Heart left ventricle (tissue), 16 donors: ENCODE measurements at regions not wholly inside any gene's neighbourhood (a gene's known extent, or its start where the extent isn't known, plus 50 kb on each side); places are given as distances from the start of the nearest gene placed in this dataset.

Experiments
- ATAC-seq, 4 donors: fragments of 200-7000 bp; cut with Tn5 transposase; one replicate each; pipeline ENCODE4 v1.9.1; 2020 to 2022; ENCODE audit warnings: moderate library complexity in 4 of 4, mild to moderate bottlenecking in 3 of 4, moderate number of reproducible peaks in 1 of 4
- DNase-seq, 5 donors: peaks; one replicate each; pipeline ENCODE4 v3.0.0-alpha.2; 2020
- H3K27ac ChIP-seq, 12 donors: fragments of 200-600 bp; sonication (generic) in 4 of 12; one replicate each; pipeline versions ENCODE4 v1.5.0 to v1.8.0; 2016 to 2022; ENCODE audit warnings: mild to moderate bottlenecking in 2 of 12
- H3K27me3 ChIP-seq, 9 donors: fragments of 200-600 bp; sonication (generic) in 2 of 9; one replicate each; pipeline versions ENCODE4 v1.5.1 to v1.8.0; 2016 to 2022; ENCODE audit warnings: mild to moderate bottlenecking in 3 of 9
- H3K36me3 ChIP-seq, 9 donors: fragments of 200-600 bp; sonication (generic) in 2 of 9; one replicate each; pipeline versions ENCODE4 v1.5.0 to v1.8.0; 2018 to 2022; ENCODE audit warnings: mild to moderate bottlenecking in 2 of 9
- H3K4me1 ChIP-seq, 12 donors: fragments of 200-600 bp; sonication (generic) in 4 of 12; one replicate each; pipeline versions ENCODE4 v1.5.0 to v1.8.0; 2016 to 2022; ENCODE audit warnings: mild to moderate bottlenecking in 3 of 12
- H3K4me3 ChIP-seq, 12 donors: fragments of 200-600 bp; sonication (generic) in 4 of 12; one replicate each; pipeline versions ENCODE4 v1.5.0 to v1.8.0; 2017 to 2022; ENCODE audit warnings: mild to moderate bottlenecking in 9 of 12, moderate library complexity in 4 of 12
- H3K9me3 ChIP-seq, 12 donors: fragments of 200-600 bp; sonication (generic) in 4 of 12; one replicate each; pipeline versions ENCODE4 v1.5.0 to v1.8.0; 2016 to 2022; ENCODE audit warnings: mild to moderate bottlenecking in 1 of 12
- CTCF ChIP-seq, 12 donors: fragments of 200-600 bp; sonication (generic) in 4 of 12; IDR thresholded peaks; one replicate each; pipeline versions ENCODE4 v1.5.0 to v1.8.0; 2018 to 2022; ENCODE audit warnings: antibody characterized with exemption in 12 of 12, mild to moderate bottlenecking in 5 of 12
- POLR2A ChIP-seq, 2 donors: fragments of 450-650 bp; IDR thresholded peaks; one replicate each; pipeline ENCODE4 v1.6.1; 2017; ENCODE audit warnings: antibody characterized with exemption in 2 of 2, mild to moderate bottlenecking in 2 of 2, moderate library complexity in 2 of 2
- whole genome bisulfite sequencing, 4 donors: extraction: QIAGEN DNeasy Blood & Tissue Kit in 2 of 4; methylation state at CpG; one replicate each; pipeline versions ENCODE4 v1.1.5 to v1.1.7; 2013 to 2018; 5-methylcytosine and 5-hydroxymethylcytosine counted together
- intact Hi-C, 10 donors: fragments of 100-400 bp; cut with DNase I; formaldehyde crosslinking; loops; one replicate each; pipeline versions ENCODE4 v1.11.1 to v1.14.2; 2022
- donor health status: ischemic (EF 13 %, LVEDD 7.1; RV severe dilation, severe dysfunction).
- donor health status: healthy with polysubstance abuse.
- donor health status: DM: no; HTN: yes; CAD: no.
- donor health status: DM: no; HTN: no; CAD: no.
- donor health status: ischemic (EF 25% LVEDD 6.9; RV normal size, moderate dysfunction).
- donor health status: ischemic (EF 25% LVEDD 5.7; RV mildly dilated, moderate dysfunction).
- donor health status: healthy.
- donor health status: DM: yes; HTN: yes; CAD: no.
- donor health status: ischemic (EF 35%, LVEDD 5.7; RV mildly dilated, moderate dysfunction).
- donor health status: nonischemic (EF 11% LVEDD 7.7; RV severe dilation, severe dysfunction).
- donor health status: DM: yes; HTN: yes; CAD: no.
- donor health status: PGD.
- donor health status: ischemic (EF 29% LVEDD 5.4; RV normal size, mild dysfunction).
- donor health status: nonischemic (EF 23%, LVEDD 6.1; RV moderate dilation, normal function).

GRCh38 chr9:82706786-82707185, 356.2 kb downstream of the RASEF start:
- ATAC-seq (no peak), DNase-seq (no peak)
- no peaks in the 10 kb centered on the region for H3K9me3 ChIP-seq
- no peaks in the 10 kb centered on the region for H3K27me3 ChIP-seq
- intact Hi-C loops, result no loop called here
- no peak for TF ChIP-seq CTCF (IDR thresholded peaks at IDR 0.05)
- no peak for TF ChIP-seq POLR2A (IDR thresholded peaks at IDR 0.05)
- 65 to 76% (median 73%) methylated on average over 5 of the region's 5 CpGs for WGBS, 4 donors
- H3K36me3 ChIP-seq, result no peaks in the 10 kb centered on the region
- H3K27ac ChIP-seq, result no peak overlapping the region
- H3K4me3 ChIP-seq, result no peak overlapping the region
- H3K4me1 ChIP-seq, result no peaks in the 10 kb centered on the region

- DNase-seq (no peak), ATAC-seq (no peak)
- no peak overlapping the region for H3K4me3 ChIP-seq
- peaks cover 0 to 15% (median 6%) of the 10 kb centered on the region in 12 donors for H3K9me3 ChIP-seq
- no peaks in the 10 kb centered on the region for H3K36me3 ChIP-seq
- no peaks in the 10 kb centered on the region for H3K4me1 ChIP-seq
- 76 to 88% (median 79%) methylated on average over 2 of the region's 2 CpGs for WGBS, 4 donors
- no peak for TF ChIP-seq POLR2A (IDR thresholded peaks at IDR 0.05)
- no peak for TF ChIP-seq CTCF (IDR thresholded peaks at IDR 0.05)
- no peaks in the 10 kb centered on the region for H3K27me3 ChIP-seq
- intact Hi-C loops, result no loop called here
- H3K27ac ChIP-seq, result no peak overlapping the region
Measured at GRCh38 chr9:82716821-82717220, 346.1 kb downstream of the RASEF start.

- TF ChIP-seq CTCF (IDR thresholded peaks at IDR 0.05), result no peak
- Histone ChIP-seq H3K4me1 (no peaks in the 10 kb centered on the region), H3K4me3 (no peak overlapping the region), H3K36me3 (no peaks in the 10 kb centered on the region), H3K27me3 (no peaks in the 10 kb centered on the region), H3K9me3 (peaks cover 0 to 6% (median 0%) of the 10 kb centered on the region in 12 donors), H3K27ac (no peak overlapping the region)
- no peak for ATAC-seq
- intact Hi-C loops, result loop anchor here in 1 of 10 donors (5.0 kb wide), 1 partner anchor 253 kb away; no protein-coding TSS in a partner anchor
- WGBS, 4 donors, result 25 to 36% (median 30%) methylated on average over 1 of the region's 1 CpG
- no peak for DNase-seq
Measured at GRCh38 chr9:82720515-82720914, 342.4 kb downstream of the RASEF start.

GRCh38 chr9:82721593-82721992, 341.3 kb downstream of the RASEF start:
- TF ChIP-seq CTCF (IDR thresholded peaks at IDR 0.05) (no peak), POLR2A (IDR thresholded peaks at IDR 0.05) (no peak)
- H3K36me3 ChIP-seq, result no peaks in the 10 kb centered on the region
- intact Hi-C loops, result loop anchor here in 1 of 10 donors (5.0 kb wide), 1 partner anchor 254 kb away; no protein-coding TSS in a partner anchor
- H3K4me1 ChIP-seq, result no peaks in the 10 kb centered on the region
- H3K27ac ChIP-seq, result no peak overlapping the region
- WGBS, 4 donors, result 14 to 35% (median 23%) methylated on average over 1 of the region's 1 CpG
- no peaks in the 10 kb centered on the region for H3K27me3 ChIP-seq
- peaks cover 0 to 6% (median 0%) of the 10 kb centered on the region in 12 donors for H3K9me3 ChIP-seq
- ATAC-seq (no peak), DNase-seq (no peak)
- H3K4me3 ChIP-seq, result no peak overlapping the region
